NCI-H82 (cell line): ENCODE measurements at regions not wholly inside any gene's neighbourhood (a gene's known extent, or its start where the extent isn't known, plus 50 kb on each side); places are given as distances from the start of the nearest gene placed in this dataset.

Source experiments
- DNase-seq: peaks from one replicate; lab custom pipeline; 2025; lab: John Stamatoyannopoulos, UW

DNA sequence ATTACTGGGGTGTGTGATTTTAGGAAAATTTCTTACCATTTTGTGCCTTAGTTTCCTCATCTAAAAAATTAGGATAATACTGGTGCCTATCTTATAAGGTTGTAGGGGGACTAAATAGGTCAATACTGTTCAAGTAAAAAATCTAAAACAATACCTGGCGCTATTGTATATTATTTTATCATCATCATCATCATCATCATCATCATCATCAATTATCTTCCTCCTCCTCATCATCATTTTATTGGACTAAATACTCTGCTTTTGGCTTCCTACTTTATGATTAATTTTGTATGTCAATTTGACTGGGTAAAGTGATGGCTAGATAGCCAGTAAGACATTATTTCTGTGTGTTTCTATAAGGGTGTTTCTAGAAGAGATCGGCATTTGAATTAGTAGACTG, 435.5 kb downstream of the DHX35 start:
- no peak for DNase-seq

DNA sequence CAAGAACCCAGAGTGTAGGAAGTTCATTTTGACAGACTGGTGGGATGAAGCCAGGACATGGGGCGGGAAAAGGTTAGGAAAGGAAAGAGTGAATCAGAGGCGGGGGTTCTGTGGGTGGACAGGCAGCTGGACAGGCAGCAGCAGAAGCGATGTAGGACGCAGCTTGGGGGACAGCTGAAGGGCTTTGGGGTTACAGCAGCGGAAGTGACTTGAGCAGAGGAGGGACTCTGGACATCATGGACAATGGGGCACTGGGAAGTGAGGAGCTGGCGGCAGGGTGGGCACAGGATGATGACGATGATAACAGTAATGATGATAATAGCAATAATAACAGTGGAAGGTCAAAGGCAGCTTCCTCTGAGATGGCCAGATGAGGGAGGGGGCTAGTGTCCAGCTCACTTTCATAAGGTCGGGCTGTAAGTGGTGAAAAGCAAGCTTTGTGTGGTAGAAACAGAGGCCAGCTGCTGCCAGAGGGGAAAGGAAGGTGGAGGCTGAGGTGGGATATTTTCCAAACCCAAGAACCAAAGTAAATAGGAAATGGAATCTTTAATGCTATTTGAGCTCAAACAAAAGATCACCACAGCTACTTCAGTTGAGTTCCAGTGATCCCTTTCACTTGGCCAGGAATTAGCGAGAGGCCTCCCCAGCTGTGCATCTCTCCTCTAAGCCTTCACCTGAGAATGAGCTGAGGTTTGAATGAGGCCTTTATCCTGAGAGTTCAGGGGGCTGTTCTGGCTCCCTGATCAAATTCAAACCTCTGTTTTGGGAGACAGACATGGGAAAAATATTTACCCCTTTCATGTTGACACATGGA, 433.5 kb downstream of the DHX35 start:
- DNase-seq, result no peak

DNA sequence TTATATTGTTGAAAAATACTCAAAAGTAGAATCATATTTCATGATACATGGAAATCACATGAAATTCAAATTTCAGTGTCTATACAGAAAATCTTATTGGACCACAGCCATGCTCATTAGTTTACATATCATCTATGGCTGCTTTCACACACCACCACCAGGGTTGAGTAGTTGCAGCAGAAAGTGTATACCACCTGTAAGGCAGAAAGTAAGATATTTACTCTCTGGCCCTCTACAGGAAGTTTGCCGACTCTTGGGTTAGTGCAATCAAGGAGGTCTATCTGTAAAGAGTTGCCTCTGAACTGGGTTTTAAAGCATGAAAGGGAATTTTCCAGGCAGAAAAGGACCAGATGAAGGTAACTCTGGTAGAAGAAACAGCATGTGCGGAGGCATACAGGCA, 432.3 kb downstream of the DHX35 start:
- no peak for DNase-seq

DNA sequence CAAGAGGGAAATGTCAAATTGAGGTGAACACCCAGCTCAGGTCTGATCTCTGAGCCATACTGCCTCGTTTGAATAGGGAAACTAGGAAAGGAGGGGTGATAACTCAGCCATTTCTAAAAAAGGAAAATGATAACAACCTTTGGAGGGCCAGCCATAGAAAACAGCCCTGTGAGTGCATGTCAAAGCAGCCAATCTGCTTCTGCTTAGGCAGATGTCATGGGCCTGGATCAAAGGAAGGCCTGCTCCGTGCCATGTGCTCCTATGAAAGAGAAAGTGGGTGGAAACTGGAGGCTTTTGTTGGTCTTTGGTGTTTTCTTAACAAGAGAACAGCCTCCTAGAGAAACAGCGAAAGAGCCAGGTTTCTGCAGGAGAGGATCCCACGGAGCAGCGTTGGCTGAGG, 428.0 kb downstream of the DHX35 start:
- DNase-seq, result no peak

DNA sequence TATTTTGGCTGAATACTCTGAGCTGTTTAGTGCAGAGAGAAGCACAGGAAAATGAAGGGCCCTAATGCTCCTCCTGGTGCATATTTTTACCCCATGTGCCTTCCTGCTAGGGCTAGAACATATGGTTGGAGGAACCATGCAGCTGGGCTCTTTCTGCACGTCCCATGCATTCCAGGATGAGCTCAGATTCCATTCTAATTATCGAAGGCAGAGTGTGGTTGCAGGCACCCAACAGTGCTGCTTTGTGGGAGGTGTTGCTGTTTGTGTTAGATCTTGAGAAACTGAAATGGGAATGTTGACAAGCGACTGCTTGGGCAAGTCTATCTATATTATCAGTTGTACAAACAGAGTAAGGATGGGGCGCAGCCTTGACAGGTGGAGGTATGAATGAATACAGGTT, 419.5 kb downstream of the DHX35 start:
- DNase-seq, result no peak

DNA sequence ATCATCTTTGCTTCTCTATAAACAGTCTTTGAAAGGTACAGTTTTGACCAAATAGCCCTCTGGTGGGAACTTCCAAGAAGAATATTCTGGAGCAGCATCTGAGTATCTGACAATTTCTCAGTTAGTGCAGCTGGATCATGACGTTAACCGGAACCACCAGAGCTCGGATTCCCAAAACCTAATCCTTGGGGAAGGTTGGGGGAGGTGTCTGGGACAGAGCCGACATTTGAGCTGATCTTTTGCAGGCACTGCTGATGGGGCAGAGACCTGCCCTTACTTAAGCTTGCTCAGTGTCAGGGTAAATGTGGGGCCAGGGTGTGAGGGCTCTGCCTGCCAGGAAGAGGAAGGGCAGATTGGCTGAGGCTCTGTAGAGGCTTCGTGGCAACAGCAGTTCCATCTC, 416.6 kb downstream of the DHX35 start:
- DNase-seq, result no peak

DNA sequence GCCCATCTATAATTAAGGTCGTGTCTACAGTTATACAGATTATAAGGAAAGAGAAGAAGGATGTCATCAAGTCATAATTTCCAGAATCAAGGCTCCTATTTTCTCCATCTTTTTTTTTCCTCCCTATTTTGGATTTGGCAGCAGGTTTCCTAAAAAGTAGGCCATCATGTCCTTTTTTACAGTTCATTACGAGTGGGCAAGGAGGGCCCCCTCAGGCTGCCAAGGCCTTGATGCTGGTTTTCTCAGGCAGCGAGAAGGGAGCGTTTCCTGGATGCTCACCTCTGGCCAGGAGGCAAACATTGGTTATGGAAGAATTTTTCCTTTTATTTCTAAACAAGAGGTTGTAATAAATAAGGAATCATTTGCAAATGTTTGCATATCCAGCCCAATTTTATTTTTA, 414.6 kb downstream of the DHX35 start:
- no peak for DNase-seq

DNA sequence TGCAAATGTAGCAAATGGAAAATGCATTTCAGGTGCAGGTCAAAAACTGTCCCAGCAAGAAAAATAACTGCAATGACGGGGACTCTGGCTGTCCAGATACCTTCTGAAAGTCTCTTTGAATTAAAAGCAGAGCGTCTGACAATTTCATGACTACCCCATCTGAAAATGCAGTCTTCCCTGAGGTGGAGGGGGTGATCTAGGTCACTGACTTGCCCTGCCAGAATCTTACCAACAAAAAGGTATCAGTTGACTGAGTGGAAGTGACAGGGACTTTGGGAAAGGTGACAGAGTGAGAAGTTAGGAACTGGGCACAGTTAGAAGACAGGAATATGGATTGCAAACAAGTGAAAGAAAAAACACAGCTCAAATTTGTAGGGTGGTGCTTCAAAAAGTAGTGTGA, 402.2 kb downstream of the DHX35 start:
- no peak for DNase-seq

DNA sequence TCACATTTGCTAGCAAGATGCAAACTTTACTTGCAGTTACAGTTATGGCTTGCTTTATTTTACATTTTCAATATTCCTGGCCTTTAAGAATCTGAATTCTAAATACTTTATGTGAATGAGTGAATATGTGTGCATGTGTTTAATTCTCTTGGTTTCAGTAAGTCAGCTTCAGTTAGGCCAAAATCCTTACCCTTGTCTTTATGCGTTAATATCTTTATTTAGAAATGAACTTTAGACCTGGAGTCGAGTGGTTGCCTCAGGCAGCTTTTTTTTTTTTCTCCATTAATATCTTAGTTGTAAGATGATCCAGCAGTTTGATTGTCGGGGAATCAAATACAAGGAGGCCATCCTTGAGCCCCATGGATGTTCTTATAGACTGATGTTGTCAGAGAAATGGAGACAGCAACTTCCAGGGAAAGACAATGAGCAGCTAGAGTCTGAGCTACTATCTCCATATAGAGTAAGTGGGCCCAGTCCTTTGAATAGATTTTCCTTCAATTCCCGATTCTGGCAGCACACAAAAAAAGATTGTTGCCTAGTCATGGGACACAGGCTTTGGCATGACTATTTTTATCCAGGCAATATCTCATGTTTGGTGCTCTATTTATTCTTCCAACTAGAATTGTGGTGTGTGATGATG, 398.0 kb downstream of the DHX35 start:
- DNase-seq, result no peak

DNA sequence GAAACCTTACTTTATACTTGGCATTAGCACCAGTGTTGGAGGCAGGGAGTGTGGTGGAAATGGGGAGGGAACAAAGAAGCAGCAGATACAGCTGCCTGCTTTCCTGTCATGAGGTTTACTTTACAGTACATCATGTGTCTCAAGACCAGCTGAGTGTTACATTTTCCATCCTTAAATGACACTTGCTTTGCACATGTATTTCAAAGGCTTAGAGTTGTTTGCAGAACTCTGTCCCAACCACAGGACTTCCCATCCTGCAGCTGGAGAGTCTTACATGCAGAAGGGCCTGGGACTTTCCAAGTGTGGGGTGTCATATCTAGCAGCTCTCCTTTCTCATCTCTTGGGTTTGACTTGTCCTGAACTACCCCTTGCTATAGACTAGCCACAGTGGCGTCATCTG, 395.9 kb downstream of the DHX35 start:
- DNase-seq, result no peak

DNA sequence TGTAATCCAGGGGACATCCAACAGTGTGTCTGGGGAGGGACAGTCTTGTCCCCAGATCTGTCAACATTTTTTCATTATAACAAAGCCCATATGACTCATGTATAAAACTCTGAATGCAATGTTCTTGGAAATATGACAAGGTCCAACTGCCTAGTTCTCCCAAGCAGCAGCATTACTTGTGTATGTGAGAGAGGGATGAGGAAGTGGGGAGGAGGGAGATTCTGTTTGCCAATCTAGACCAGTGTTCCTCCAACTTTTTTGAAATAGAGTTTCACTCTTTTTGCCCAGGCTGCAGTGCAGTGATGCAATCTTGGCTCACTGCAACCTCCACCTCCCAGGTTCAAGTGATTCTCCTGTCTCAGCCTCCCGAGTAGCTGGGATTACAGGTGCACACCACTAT, 394.8 kb downstream of the DHX35 start:
- no peak for DNase-seq

DNA sequence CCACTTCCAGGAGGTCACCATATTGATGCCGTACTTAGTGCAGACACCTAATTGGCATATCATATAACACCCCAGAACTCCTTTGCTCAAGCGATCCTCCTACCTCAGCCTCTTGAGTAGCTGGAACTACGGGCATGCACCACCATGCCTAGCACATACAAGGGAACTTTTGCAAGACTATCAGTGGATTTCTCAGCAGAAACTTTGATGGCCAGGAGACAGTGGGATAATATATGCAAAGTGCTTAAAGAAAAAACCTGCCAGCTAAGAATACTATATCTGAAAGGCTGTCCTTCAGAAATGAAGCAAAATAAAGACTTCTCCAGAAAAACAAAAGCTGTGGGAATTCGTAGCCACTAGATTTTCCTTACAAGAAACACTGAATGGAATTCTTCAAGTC, 387.1 kb downstream of the DHX35 start:
- DNase-seq, result no peak

DNA sequence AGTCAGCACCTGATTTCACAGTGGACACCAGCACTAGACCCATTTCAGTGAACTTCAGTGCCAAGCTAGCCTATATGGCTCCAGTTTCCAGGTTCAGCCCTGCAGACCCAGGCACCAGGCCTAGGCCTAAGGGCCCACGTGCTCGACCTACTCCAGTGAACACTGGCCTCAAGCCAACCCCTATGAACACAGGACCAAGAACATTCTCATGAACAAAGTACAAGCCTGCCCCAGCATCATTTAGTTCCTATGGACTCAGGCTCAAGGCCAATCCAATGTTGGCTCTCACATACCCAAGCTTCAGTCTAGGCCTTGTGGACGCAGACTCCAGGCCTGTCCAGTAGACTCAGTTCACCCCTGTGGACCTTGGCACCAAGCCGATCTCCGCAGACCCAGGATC, 385.5 kb downstream of the DHX35 start:
- no peak for DNase-seq

DNA sequence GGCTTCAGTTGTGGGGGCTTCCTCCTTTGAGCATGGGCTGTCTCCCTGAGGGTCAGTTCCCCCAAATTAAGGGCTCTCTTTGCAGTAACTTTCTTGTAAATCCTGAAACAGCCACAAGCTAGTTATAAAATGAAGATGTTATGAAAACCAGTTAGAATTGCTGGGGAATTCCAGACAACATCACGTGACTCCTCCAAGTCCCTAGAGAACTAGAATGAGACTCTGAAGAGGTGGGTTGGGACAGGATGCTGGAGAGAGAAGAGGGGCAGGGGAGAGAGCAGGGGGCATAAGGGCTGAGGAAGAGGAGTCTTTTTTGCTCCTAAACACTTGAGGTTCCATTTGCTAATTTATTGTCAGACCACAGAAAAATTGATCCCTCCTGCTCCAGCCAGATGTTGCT, 380.3 kb downstream of the DHX35 start:
- DNase-seq, result no peak

DNA sequence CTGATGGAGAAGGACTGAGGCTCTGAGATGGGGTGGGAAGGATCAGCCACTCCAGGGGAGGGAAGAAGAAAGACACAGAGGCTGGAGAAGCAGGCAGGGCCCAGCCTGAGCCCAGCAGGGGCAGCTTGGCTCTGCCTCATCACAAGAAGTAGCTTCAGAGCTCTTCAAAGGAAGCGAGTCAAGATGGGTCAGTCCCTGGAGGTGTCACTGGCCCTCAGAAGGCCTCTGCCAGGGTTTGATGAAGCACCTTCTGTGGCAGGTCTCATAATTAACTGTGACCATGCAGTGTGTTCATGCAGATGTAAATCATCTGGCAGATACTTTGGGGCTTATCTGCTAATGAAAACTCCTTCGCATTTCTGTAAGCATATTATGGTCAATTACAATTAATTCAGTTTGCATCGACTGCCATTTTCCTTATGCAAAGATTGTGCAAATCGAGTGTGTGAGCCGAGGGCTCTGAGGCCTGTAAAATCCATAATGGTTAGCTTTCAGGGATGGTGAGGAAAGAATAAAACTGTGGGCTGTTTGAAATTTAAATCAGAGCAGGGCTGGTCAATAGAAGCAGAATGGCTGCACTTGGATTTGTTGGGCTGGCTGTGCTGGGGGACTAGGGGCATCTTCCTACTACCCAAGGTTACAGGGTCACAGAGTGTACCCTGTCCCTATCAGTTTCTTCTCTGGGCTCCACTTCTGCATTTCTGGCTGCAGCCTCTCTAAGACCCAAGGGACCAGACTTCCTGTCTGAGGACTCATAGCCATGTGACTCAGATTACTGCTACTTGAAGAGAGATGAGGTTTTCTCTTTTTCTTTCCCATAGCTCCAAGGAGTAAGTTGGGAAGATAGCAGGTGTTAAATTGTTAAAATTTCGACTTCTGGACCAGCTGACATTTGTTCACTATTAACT, 376.6 kb downstream of the DHX35 start:
- peak; percentile 7 for DNase-seq

DNA sequence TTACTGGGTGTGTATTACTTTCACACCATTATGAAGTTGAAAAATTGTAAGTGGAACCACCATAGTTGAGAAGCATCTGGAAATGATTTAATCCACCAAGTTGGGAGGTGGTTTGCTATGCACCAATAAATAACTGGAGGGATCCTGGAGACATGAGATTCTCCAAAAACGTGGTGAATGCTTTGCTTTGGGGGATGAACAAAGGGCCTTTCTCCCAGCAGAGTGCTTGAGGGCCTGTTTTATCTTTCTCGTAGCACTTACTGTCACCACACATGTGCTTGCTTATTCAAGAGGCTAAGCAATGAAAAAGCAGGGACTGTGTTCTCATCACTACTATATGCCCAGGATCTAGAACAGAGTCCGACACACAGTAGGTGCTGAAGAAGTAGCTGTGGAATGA, 371.1 kb downstream of the DHX35 start:
- no peak for DNase-seq

DNA sequence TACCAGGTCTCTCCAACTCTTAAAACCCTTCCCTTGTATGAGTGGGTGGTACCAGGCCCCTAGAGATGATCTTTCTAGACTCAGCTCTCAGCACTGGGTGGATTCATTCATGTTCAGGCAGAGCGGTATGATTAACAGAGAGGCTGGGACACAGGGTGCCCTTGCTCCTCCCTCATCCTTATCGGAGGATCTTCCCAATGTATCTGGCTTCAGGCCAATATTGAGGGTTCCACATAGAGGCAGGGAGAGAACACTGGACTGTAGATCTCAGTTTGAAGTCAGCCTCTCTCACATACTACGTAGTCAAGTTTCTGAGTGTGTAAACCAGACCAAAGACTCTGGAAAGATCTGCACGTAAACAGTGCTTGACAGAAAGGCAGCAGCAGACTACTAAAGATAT, 366.2 kb downstream of the DHX35 start:
- DNase-seq, result peak; percentile 2

DNA sequence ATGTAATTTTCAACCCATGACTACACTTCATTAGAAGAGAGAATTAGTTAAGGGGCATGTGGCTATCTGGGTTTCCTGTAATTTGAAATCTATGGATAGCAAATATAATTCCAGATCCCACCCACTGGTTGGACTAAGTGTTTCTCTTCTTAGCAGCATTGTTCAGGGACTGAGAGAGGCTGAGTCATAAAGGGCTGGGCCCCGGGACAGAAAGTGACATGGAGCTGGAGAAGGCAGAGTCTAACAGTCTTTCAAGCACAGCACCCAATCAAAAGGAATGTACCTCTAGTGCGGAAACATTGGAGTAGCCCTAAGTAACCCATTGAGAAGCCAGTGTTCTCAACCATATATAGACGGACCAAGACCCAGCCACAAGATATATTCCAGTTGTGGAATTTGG, 363.9 kb downstream of the DHX35 start:
- no peak for DNase-seq

DNA sequence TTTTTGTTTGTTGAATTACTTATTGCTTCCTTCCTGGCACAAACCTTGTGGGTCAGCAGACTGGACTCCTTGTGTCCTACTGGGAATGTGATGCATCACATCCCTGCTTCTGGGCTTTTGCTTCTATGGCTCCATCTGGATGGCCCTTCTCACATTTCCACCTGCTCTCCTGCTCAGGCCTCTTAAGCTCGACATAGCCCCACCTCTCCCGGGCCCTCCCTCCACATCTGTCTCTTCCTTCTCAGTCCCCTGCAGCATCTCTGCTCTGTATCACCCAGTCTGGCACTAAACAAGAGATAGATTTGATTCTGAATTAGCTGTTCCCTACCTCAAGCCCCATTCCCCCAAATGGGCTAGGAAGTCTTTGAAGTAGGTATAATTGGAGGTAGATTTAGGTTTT, 356.8 kb downstream of the DHX35 start:
- DNase-seq, result peak; percentile 64

DNA sequence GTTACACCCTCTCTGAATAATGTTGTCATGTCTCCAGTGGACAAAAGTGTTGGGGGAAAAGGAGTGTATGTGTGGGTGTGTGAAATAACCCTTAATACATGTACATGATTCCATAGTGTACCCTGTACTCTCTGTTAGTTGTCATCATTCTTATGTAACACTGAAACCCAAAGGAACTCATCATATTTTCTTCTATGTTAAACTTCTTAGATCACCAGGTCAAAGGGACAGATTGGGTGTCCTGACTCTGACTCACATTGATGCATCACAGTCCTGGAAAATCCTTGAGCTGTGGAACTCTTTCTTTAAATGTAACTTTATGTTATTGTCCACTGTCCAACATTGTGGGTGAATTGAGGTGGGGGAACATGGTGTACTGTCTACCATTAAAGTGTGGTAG, 350.5 kb downstream of the DHX35 start:
- no peak for DNase-seq

DNA sequence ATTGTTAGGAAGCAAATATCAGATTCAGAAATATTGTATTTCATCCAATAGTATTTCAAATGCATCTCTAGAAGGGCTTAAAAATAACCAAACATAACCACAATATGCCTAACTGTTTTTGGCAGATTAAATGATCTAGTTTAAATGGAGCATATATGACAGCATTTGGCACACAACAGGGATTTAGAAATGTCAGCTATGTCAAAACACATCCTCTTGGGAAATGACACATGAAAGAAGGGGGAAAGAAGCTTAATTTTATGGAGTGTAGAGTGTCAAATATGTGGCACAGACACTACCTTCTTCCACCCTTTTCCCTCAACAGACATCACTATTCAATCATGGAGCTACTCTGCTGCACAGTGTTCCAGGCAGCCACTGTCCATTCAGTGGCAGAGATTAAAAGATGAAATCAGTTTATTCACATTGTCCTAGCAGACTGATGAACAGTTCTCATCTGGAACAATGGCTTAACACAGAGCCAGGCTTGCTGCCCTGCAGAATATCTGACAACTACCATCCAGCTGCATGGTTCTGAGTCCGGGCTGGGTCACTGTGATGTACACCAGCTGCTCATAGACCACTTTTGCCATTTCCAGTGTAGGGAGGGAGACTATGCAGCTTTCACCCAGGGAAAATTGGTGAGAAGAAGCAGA, 349.8 kb downstream of the DHX35 start:
- DNase-seq, result no peak

DNA sequence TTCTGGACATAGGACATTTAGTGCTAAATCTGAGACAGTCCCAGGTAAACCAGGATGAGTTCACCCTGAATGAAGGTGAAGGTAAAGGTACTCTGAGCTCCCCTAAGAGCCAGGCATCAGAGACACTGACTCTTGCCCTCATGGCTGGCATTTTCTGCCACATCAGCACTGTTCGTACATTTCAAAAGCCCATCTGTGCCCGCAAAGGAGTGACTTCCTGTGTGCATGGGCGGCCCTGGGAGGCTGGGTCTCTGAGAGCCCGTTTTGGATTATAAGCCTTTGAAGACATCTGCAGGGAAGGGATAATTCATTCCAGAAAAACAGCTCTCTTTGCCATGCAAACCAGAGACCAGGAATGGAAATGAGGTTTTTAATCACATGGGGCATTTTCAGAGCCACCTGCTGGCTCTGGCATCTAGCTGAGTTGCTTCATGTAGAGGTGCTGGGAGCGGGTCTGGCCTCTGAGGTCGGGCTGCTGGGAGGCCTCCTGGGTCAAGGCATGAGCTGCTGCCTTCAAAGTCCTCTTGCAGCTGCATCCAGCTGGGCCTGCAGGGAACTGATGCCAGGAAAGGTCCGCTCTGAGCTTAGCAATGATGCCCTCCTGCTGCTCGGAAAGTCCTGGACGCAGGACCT, 348.3 kb downstream of the DHX35 start:
- DNase-seq, result no peak
